HFFc6 (cell line): ENCODE measurements at regions not wholly inside any gene's neighbourhood (a gene's known extent, or its start where the extent isn't known, plus 50 kb on each side); places are given as distances from the start of the nearest gene placed in this dataset. TPM values are rescaled to one million over a fixed set of nuclear protein-coding genes. Genes with fewer than 3 reads are reported as not detected.
A peak's percentile ranks its signal among the peaks of the same experiment; 100 is the strongest.

Experiments used
- DNase-seq: peaks from one replicate; pipeline ENCODE4 v3.0.0-alpha.2; 2018
- H3K27ac Mint-ChIP-seq: 2 replicates; pipeline ENCODE4 v1.8.0; 2020; ENCODE audit warnings: mild to moderate bottlenecking, mixed read lengths
- H3K27me3 Mint-ChIP-seq: 2 replicates; pipeline ENCODE4 v1.8.0; 2021; ENCODE audit warnings: mild to moderate bottlenecking, moderate library complexity, mixed read lengths; ENCODE audit not compliant: insufficient read depth
- H3K36me3 Mint-ChIP-seq: 2 replicates; pipeline ENCODE4 v1.8.0; 2021; ENCODE audit warnings: low read depth, mixed read lengths
- H3K4me1 Mint-ChIP-seq: 2 replicates; pipeline ENCODE4 v1.8.0; 2020; ENCODE audit warnings: low read depth, mixed read lengths
- H3K4me3 Mint-ChIP-seq: 2 replicates; pipeline ENCODE4 v1.8.0; 2020; ENCODE audit warnings: mild to moderate bottlenecking, moderate library complexity, mixed read lengths
- H3K9me3 Mint-ChIP-seq: 2 replicates; pipeline ENCODE4 v1.8.0; 2020; ENCODE audit warnings: mild to moderate bottlenecking, mixed read lengths
- microRNA-seq: library from miRNA; unstranded; fragments of <30 nt; microRNA quantifications from one replicate; pipeline ENCODE4, GENCODE V29; 2019
- TF ChIP-seq, protein P1 (sequence below): fragments of 200-600 bp; sonication (generic); IDR thresholded peaks from 2 replicates; pipeline ENCODE4 v1.5.0; 2021; ENCODE audit warnings: antibody characterized with exemption, mild to moderate bottlenecking

DNA sequence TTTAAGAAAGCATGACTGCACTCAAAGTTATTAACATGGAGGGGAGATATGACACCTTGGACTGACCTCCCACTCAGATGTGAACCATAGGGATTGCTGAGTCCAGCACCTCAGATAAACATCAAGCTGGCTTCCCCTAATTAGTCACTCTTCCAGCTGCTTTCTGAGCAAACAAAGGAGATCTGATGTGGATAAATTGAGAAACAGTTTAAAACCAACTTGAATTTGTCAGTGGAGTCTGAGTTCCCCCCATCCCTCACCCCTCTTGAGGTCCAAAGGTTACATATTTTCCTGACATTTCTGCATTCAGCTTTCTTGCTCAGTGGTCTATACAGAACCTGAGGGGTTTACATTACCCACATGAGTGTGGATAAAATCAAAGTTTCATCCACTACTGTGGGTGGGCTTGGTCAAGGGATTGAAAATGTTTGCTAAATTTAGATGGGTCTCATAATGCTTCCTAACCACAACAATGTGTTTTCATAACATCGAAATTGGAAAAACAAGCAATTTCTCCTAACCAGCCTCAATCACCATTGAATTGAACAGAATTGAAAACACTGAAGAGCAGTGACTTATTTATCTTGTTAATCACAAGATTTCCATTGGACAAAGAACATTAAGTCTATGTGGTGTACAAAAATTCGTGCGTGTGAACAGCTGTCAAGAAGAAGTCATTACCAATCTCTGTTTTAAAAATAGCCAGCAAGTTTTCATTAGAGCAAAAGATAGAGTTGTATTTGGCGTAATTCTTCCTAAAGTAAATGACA, 292.3 kb downstream of the METTL15 start:
- DNase-seq: peak; percentile 7
- H3K4me3 Mint-ChIP-seq: no peak overlapping the region
- H3K4me1 Mint-ChIP-seq: peaks cover 15% of the 10 kb centered on the region
- peaks cover 11% of the 10 kb centered on the region for H3K36me3 Mint-ChIP-seq
- TF ChIP-seq, protein P1, sequence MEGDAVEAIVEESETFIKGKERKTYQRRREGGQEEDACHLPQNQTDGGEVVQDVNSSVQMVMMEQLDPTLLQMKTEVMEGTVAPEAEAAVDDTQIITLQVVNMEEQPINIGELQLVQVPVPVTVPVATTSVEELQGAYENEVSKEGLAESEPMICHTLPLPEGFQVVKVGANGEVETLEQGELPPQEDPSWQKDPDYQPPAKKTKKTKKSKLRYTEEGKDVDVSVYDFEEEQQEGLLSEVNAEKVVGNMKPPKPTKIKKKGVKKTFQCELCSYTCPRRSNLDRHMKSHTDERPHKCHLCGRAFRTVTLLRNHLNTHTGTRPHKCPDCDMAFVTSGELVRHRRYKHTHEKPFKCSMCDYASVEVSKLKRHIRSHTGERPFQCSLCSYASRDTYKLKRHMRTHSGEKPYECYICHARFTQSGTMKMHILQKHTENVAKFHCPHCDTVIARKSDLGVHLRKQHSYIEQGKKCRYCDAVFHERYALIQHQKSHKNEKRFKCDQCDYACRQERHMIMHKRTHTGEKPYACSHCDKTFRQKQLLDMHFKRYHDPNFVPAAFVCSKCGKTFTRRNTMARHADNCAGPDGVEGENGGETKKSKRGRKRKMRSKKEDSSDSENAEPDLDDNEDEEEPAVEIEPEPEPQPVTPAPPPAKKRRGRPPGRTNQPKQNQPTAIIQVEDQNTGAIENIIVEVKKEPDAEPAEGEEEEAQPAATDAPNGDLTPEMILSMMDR: no peak
- H3K27ac Mint-ChIP-seq: no peak overlapping the region
- peaks cover 9% of the 10 kb centered on the region; the same call in 1 of the 2 replicates for H3K9me3 Mint-ChIP-seq
- H3K27me3 Mint-ChIP-seq: no peaks in the 10 kb centered on the region; the same call in 1 of the 2 replicates

DNA sequence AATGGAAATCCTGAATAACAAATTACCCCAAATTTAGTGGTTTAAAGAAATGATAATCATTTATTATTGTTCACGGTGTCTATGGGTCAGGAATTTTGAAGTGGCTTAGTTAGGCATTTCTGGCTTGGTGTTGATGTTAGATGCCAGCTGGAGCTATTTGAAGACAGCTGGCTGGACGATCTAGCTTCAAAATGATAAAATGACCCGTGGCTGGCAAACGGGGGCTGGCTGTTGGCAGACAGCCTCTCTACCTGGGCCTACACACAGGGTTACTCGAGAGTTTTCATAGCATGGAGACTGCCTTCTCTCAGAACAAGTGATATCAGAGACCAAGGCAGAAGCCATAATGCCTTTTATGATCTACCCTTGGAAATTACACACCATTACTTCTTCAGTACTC, 285.2 kb downstream of the METTL15 start:
- no peak overlapping the region for H3K27ac Mint-ChIP-seq
- H3K9me3 Mint-ChIP-seq: peaks cover 9% of the 10 kb centered on the region; the same call in 1 of the 2 replicates
- no peak overlapping the region for H3K4me3 Mint-ChIP-seq
- H3K36me3 Mint-ChIP-seq: peaks cover 17% of the 10 kb centered on the region
- TF ChIP-seq, protein P1: no peak
- DNase-seq: no peak
- no peaks in the 10 kb centered on the region for H3K4me1 Mint-ChIP-seq
- no peaks in the 10 kb centered on the region for H3K27me3 Mint-ChIP-seq

DNA sequence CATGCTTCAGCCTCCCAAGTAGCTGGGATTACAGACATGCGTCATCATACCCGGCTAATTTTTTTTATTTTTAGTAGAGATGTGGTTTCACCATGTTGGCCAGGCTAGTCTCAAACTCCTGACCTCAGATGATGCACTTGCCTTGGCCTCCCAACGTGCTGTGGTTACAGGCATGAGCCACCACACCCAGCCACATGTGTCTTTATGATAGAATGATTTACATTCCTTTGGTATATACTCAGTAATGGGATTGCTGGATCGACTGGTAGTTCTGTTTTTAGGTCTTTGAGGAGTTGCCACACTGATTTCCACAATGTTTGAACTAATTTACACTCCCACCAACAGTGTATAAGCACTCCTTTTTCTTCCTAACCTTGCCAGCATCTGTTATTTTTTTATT, 276.2 kb downstream of the METTL15 start:
- DNase-seq: peak; percentile 98
- peak overlapping the region; percentile 87 for H3K27ac Mint-ChIP-seq

DNA sequence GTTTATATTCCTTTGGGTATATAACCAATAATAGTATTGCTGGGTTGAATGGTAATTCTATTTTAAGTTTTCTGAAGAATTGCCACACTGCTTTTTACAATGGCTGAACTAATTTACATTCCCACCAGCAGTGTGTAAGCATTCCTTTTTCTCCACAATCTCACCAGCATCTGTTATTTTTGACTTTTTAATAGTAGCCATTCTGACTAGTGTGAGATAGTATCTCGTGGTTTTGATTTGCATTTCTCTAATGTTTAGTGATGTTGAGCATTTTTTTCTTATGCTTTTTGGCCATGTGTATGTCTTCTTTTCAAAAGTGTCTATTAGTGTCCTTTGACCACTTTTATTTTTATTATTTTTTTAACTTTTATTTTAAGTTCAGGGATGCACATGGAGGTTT, 275.3 kb downstream of the METTL15 start:
- Mint-ChIP-seq H3K36me3 (peaks cover 39% of the 10 kb centered on the region), H3K4me3 (peak overlapping the region; percentile 48), H3K9me3 (peaks cover 14% of the 10 kb centered on the region), H3K27ac (peak overlapping the region; percentile 87), H3K4me1 (peaks cover 31% of the 10 kb centered on the region), H3K27me3 (peaks cover 2% of the 10 kb centered on the region; the same call in 1 of the 2 replicates)
- peak; percentile 65 for DNase-seq
- TF ChIP-seq, protein P1: peak; percentile 21; the same call in 1 of the 2 replicates

More for the DNA sequence above, 276.2 kb downstream of the METTL15 start:
- TF ChIP-seq, protein P1: no peak
- Mint-ChIP-seq H3K4me1 (peaks cover 31% of the 10 kb centered on the region), H3K36me3 (peaks cover 39% of the 10 kb centered on the region), H3K9me3 (peaks cover 14% of the 10 kb centered on the region), H3K27me3 (peaks cover 2% of the 10 kb centered on the region; the same call in 1 of the 2 replicates), H3K4me3 (peak overlapping the region; percentile 72)

Small RNA genes lying in the stretch of these regions (microRNA-seq; reads per million reads assigned to microRNA genes)
- not detected for gene MIR8068
